ENCODE measurements at regions not wholly inside any gene's neighbourhood (a gene's known extent, or its start where the extent isn't known, plus 50 kb on each side); places are given as distances from the start of the nearest gene placed in this dataset.

- Mint-ChIP-seq H3K27ac (no peak overlapping the region), H3K27me3 (no peaks in the 10 kb centered on the region), H3K9me3 (no peaks in the 10 kb centered on the region), H3K4me1 (ENCODE audit: unreplicated experiment) (no peaks in the 10 kb centered on the region), H3K36me3 (no peaks in the 10 kb centered on the region), H3K4me3 (no peak overlapping the region)
- TF ChIP-seq, protein P1, sequence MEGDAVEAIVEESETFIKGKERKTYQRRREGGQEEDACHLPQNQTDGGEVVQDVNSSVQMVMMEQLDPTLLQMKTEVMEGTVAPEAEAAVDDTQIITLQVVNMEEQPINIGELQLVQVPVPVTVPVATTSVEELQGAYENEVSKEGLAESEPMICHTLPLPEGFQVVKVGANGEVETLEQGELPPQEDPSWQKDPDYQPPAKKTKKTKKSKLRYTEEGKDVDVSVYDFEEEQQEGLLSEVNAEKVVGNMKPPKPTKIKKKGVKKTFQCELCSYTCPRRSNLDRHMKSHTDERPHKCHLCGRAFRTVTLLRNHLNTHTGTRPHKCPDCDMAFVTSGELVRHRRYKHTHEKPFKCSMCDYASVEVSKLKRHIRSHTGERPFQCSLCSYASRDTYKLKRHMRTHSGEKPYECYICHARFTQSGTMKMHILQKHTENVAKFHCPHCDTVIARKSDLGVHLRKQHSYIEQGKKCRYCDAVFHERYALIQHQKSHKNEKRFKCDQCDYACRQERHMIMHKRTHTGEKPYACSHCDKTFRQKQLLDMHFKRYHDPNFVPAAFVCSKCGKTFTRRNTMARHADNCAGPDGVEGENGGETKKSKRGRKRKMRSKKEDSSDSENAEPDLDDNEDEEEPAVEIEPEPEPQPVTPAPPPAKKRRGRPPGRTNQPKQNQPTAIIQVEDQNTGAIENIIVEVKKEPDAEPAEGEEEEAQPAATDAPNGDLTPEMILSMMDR (conservative IDR thresholded peaks at IDR 0.05), result no peak
- no peak for DNase-seq (ENCODE audit: extremely low spot score, unreplicated experiment)
Observed at GRCh38 chr21:22630953-22631465, 1632.8 kb downstream of the NCAM2 start.

GRCh38 chr21:22632176-22632575 lies 1634.0 kb downstream of the NCAM2 start:
- Mint-ChIP-seq H3K36me3 (no peaks in the 10 kb centered on the region), H3K27me3 (no peaks in the 10 kb centered on the region)

GRCh38 chr21:22649246-22649645 lies 1651.0 kb downstream of the NCAM2 start:
- no peaks in the 10 kb centered on the region for H3K36me3 Mint-ChIP-seq
- no peak overlapping the region for H3K27ac Mint-ChIP-seq
- no peaks in the 10 kb centered on the region for H3K4me1 Mint-ChIP-seq (ENCODE audit: unreplicated experiment)
- H3K27me3 Mint-ChIP-seq, result no peaks in the 10 kb centered on the region
- no peaks in the 10 kb centered on the region for H3K9me3 Mint-ChIP-seq
- DNase-seq (ENCODE audit: extremely low spot score, unreplicated experiment), result no peak
- H3K4me3 Mint-ChIP-seq, result no peak overlapping the region
- TF ChIP-seq, protein P1 (conservative IDR thresholded peaks at IDR 0.05), result no peak

More at GRCh38 chr21:22632176-22632575, 1634.0 kb downstream of the NCAM2 start:
- H3K9me3 Mint-ChIP-seq, result no peaks in the 10 kb centered on the region
- no peak overlapping the region for H3K4me3 Mint-ChIP-seq
- TF ChIP-seq, protein P1 (conservative IDR thresholded peaks at IDR 0.05), result no peak
- DNase-seq (ENCODE audit: extremely low spot score, unreplicated experiment), result no peak
- H3K27ac Mint-ChIP-seq, result no peak overlapping the region
- no peaks in the 10 kb centered on the region for H3K4me1 Mint-ChIP-seq (ENCODE audit: unreplicated experiment)

- no peaks in the 10 kb centered on the region for H3K36me3 Mint-ChIP-seq
- no peak for DNase-seq (ENCODE audit: extremely low spot score, unreplicated experiment)
- H3K27me3 Mint-ChIP-seq, result no peaks in the 10 kb centered on the region
- H3K4me1 Mint-ChIP-seq (ENCODE audit: unreplicated experiment), result no peaks in the 10 kb centered on the region
- no peak overlapping the region for H3K27ac Mint-ChIP-seq
- H3K4me3 Mint-ChIP-seq, result no peak overlapping the region
- TF ChIP-seq, protein P1 (conservative IDR thresholded peaks at IDR 0.05), result no peak
- H3K9me3 Mint-ChIP-seq, result no peaks in the 10 kb centered on the region
Observed at GRCh38 chr21:22650226-22650625, 1652.0 kb downstream of the NCAM2 start.

- TF ChIP-seq, protein P1 (conservative IDR thresholded peaks at IDR 0.05), result no peak
- no peaks in the 10 kb centered on the region for H3K4me1 Mint-ChIP-seq (ENCODE audit: unreplicated experiment)
- no peaks in the 10 kb centered on the region for H3K9me3 Mint-ChIP-seq
- no peak overlapping the region for H3K4me3 Mint-ChIP-seq
- no peaks in the 10 kb centered on the region for H3K36me3 Mint-ChIP-seq
- no peak overlapping the region for H3K27ac Mint-ChIP-seq
- no peaks in the 10 kb centered on the region for H3K27me3 Mint-ChIP-seq
- no peak for DNase-seq (ENCODE audit: extremely low spot score, unreplicated experiment)
Observed at GRCh38 chr21:22657781-22658180, 1659.6 kb downstream of the NCAM2 start.

- Mint-ChIP-seq H3K27ac (no peak overlapping the region), H3K27me3 (no peaks in the 10 kb centered on the region), H3K36me3 (no peaks in the 10 kb centered on the region), H3K9me3 (no peaks in the 10 kb centered on the region), H3K4me1 (ENCODE audit: unreplicated experiment) (no peaks in the 10 kb centered on the region), H3K4me3 (no peak overlapping the region)
- no peak for DNase-seq (ENCODE audit: extremely low spot score, unreplicated experiment)
- TF ChIP-seq, protein P1 (conservative IDR thresholded peaks at IDR 0.05), result no peak
Observed at GRCh38 chr21:22670148-22670547, 1671.9 kb downstream of the NCAM2 start.

Measured in type B pancreatic cell (in vitro differentiated cells).